Pancreas (tissue), 10 donors: ENCODE measurements at regions not wholly inside any gene's neighbourhood (a gene's known extent, or its start where the extent isn't known, plus 50 kb on each side); places are given as distances from the start of the nearest gene placed in this dataset.

Experiments used
- ATAC-seq, 4 donors: fragments of 200-7000 bp; cut with Tn5 transposase; one replicate each; pipeline versions ENCODE4 v1.8.0 to v1.9.1; 2020; ENCODE audit warnings: mild to moderate bottlenecking in 4 of 4, moderate library complexity in 4 of 4
- DNase-seq, 6 donors: peaks; one replicate each; pipeline ENCODE4 v3.0.0-alpha.2; 2020
- FAIRE-seq: peaks from 2 replicates; lab custom pipeline; 2012; peaks lifted over from hg19 to GRCh38; lab: Jason Lieb, UNC
- H3K27ac ChIP-seq, 4 donors: fragments of 200-600 bp; sonication (generic); 1 replicate in 3 of 4; 2 replicates in 1 of 4; pipeline versions ENCODE4 v1.5.0 to v1.8.0; 2020
- H3K27me3 ChIP-seq, 4 donors: fragments of 200-600 bp; one replicate each; pipeline ENCODE4 v1.8.0; 2021
- H3K36me3 ChIP-seq, 3 donors: fragments of 200-600 bp; sonication (generic) in 1 of 3; one replicate each; pipeline versions ENCODE4 v1.5.0 to v1.8.0; 2020 to 2021
- H3K4me1 ChIP-seq, 3 donors: fragments of 200-600 bp; one replicate each; pipeline ENCODE4 v1.8.0; 2021
- H3K4me3 ChIP-seq, 4 donors: fragments of 200-600 bp; sonication (generic) in 2 of 4; one replicate each; pipeline versions ENCODE4 v1.5.0 to v1.8.0; 2020 to 2021
- H3K9me3 ChIP-seq, 4 donors: fragments of 200-600 bp; one replicate each; pipeline ENCODE4 v1.8.0; 2021
- WGBS, 2 donors: extraction: QIAGEN DNeasy Blood & Tissue Kit; methylation state at CpG; one replicate each; pipeline ENCODE4 v1.1.7; 2013; 5-methylcytosine and 5-hydroxymethylcytosine counted together
- intact Hi-C, 3 donors: fragments of 100-400 bp; cut with DNase I; formaldehyde crosslinking; loops; one replicate each; pipeline versions ENCODE4 v1.11.1 to v1.14.2; 2022
- TF ChIP-seq, protein P1 (sequence below), 4 donors: fragments of 200-600 bp; sonication (generic) in 3 of 4; IDR thresholded peaks; one replicate each; pipeline versions ENCODE4 v1.5.0 to v1.8.0; 2021; ENCODE audit warnings: antibody characterized with exemption in 4 of 4
- donor health status: healthy with polysubstance abuse.
- donor health status: DM: no; HTN: no; CAD: no; lungs with moderate emphysema.
- donor health status: DM: no; HTN: no; CAD: no.
- donor health status: control.
- donor health status: control.
- donor health status: Bipolar disorder and iron deficiency.
- donor health status: DM: yes; HTN: yes; CAD: no.
- donor health status: DM: no; HTN: no; CAD: no.
- donor health status: DM: no; HTN: no; CAD: no.
- donor health status: DM: yes; HTN: yes; CAD: no.

DNA sequence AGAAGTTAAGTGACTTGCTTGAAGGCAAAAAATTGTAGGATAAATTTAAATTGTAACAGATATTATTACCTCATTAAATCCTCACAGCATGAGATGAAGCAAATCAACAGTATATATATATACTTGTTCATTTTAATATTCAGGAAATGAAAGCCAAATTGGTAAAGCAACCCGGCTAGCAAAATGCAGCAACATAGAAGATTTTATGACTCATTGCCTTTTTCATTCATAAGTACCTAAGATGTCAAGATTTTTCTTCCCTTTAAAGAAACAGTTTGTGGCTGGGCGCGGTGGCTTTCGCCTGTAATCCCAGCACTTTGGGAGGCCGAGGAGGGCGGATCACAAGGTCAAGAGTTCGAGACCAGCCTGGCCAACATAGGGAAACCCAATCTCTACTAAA is 190.5 kb upstream of the NRIP1 start:
- no peak for ATAC-seq
- no peaks in the 10 kb centered on the region for H3K36me3 ChIP-seq
- no peak for FAIRE-seq
- intact Hi-C loops, result no loop called here
- no peak overlapping the region for H3K4me3 ChIP-seq
- H3K27me3 ChIP-seq, result no peaks in the 10 kb centered on the region
- DNase-seq, result no peak
- H3K4me1 ChIP-seq, result no peaks in the 10 kb centered on the region
- no peaks in the 10 kb centered on the region for H3K9me3 ChIP-seq
- no peak overlapping the region for H3K27ac ChIP-seq
- TF ChIP-seq, protein P1, sequence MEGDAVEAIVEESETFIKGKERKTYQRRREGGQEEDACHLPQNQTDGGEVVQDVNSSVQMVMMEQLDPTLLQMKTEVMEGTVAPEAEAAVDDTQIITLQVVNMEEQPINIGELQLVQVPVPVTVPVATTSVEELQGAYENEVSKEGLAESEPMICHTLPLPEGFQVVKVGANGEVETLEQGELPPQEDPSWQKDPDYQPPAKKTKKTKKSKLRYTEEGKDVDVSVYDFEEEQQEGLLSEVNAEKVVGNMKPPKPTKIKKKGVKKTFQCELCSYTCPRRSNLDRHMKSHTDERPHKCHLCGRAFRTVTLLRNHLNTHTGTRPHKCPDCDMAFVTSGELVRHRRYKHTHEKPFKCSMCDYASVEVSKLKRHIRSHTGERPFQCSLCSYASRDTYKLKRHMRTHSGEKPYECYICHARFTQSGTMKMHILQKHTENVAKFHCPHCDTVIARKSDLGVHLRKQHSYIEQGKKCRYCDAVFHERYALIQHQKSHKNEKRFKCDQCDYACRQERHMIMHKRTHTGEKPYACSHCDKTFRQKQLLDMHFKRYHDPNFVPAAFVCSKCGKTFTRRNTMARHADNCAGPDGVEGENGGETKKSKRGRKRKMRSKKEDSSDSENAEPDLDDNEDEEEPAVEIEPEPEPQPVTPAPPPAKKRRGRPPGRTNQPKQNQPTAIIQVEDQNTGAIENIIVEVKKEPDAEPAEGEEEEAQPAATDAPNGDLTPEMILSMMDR (IDR thresholded peaks at IDR 0.05), result no peak
- WGBS, 2 donors, result 87 to 95% methylated on average over 7 of the region's 7 CpGs

DNA sequence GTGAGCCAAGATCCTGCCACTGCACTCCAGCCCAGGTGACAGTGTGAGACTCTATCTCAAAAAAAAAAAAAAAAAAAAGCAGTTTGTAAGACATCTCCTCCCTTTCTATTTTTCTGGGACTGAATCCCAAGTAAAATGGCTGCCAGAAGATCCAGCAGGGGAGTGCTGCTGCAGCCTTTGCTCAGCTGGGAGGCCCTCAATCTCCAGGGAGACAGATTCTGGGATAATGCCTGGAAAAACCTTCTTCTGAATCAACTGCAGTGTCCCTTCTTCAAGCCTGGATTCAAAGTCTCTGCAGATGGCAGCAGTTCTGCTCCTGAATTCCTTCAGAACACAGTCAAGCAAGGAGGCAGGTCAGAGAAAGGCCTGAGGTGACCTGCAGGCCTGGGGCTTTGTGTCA is 191.0 kb upstream of the NRIP1 start:
- intact Hi-C loops, result no loop called here
- no peak for FAIRE-seq
- no peak for ATAC-seq
- no peak for DNase-seq
- TF ChIP-seq, protein P1 (IDR thresholded peaks at IDR 0.05), result no peak
- Histone ChIP-seq H3K27me3 (no peaks in the 10 kb centered on the region), H3K36me3 (no peaks in the 10 kb centered on the region), H3K4me1 (no peaks in the 10 kb centered on the region), H3K4me3 (no peak overlapping the region), H3K27ac (no peak overlapping the region), H3K9me3 (no peaks in the 10 kb centered on the region)

DNA sequence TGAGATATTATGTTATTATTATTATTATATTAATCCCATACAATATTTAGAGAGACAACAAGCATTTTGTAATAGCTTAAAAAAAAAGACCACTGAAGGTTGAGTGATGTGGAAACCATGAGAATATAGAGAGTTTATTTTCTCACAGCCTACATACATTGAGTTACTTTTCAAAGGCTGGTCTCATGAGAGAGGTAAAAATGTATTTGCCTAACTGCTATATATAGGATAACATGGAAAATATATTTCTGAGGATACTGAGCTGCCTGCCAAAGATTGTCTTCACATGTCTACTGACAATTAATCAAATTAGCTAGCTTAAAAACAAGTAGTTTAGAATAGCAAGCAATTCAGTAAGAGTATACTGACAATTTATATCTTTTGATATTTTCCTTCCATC is 192.2 kb upstream of the NRIP1 start:
- Histone ChIP-seq H3K4me3 (no peak overlapping the region), H3K27ac (no peak overlapping the region), H3K4me1 (no peaks in the 10 kb centered on the region), H3K36me3 (no peaks in the 10 kb centered on the region), H3K9me3 (no peaks in the 10 kb centered on the region), H3K27me3 (no peaks in the 10 kb centered on the region)
- TF ChIP-seq, protein P1 (IDR thresholded peaks at IDR 0.05), result no peak
- DNase-seq (no peak), FAIRE-seq (no peak), ATAC-seq (no peak)
- intact Hi-C loops, result no loop called here

DNA sequence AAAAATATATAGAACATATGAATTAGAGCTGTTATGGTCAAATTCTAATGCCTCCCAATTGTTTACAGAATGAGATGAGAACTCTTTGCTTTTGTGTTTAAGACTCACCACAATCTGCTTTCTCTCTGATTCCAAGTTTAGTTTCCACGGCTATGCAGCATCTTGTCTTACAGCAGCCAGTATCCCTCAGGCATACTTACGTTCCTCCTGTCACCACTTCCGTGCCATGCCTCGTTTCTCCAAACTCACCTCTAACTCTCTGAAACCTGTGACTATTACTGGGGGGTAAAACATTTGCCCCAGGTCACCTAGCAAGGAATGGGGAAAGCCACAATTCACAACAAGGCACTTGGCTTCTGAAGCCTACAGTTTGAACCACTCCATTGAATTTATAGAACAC is 192.8 kb upstream of the NRIP1 start:
- TF ChIP-seq, protein P1 (IDR thresholded peaks at IDR 0.05), result no peak
- H3K4me1 ChIP-seq, result no peaks in the 10 kb centered on the region
- no peak overlapping the region for H3K4me3 ChIP-seq
- intact Hi-C loops, result no loop called here
- H3K27ac ChIP-seq, result no peak overlapping the region
- FAIRE-seq, result no peak
- no peaks in the 10 kb centered on the region for H3K9me3 ChIP-seq
- 89 to 94% methylated on average over 4 of the region's 4 CpGs for WGBS, 2 donors
- no peak for DNase-seq
- no peak for ATAC-seq
- H3K27me3 ChIP-seq, result no peaks in the 10 kb centered on the region
- H3K36me3 ChIP-seq, result no peaks in the 10 kb centered on the region

DNA sequence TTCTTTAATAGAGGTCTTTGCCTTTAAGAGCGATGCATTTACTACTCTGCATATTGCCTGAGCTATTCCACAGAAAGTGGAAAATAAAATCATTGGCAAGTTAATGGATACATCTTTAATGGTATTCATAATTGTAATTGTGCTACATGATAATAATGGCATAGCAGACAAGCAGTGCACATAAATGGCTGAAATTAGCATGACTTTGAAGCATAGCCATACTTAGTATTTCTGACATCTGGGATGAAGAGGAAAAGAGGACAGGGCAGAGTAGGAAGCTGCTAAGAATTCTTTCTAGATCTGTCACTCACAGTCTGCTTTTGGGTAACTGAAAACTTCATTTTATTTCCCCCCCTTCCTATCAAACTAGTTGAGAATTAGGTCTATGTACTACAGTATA is 195.0 kb upstream of the NRIP1 start:
- Histone ChIP-seq H3K4me3 (no peak overlapping the region), H3K27ac (no peak overlapping the region), H3K27me3 (no peaks in the 10 kb centered on the region), H3K9me3 (no peaks in the 10 kb centered on the region), H3K36me3 (no peaks in the 10 kb centered on the region), H3K4me1 (no peaks in the 10 kb centered on the region)
- WGBS, 2 donors, result 96 to 100% methylated on average over 1 of the region's 1 CpG
- no peak for FAIRE-seq
- TF ChIP-seq, protein P1 (IDR thresholded peaks at IDR 0.05), result no peak
- intact Hi-C loops, result no loop called here
- no peak for ATAC-seq
- DNase-seq, result no peak
